GM12878 (cell line): ENCODE measurements at regions not wholly inside any gene's neighbourhood (a gene's known extent, or its start where the extent isn't known, plus 50 kb on each side); places are given as distances from the start of the nearest gene placed in this dataset.

Experiments
- ATAC-seq: fragments of 200-7000 bp; cut with Tn5 transposase; 3 replicates; pipeline ENCODE4 v1.9.1; 2020; ENCODE audit warnings: mild to moderate bottlenecking, moderate library complexity
- BruUV-seq: library from RNA; stranded (reverse); fragments of 400-500 nt; replicated peaks from 2 replicates; lab custom pipeline; 2021; lab: Mats Ljungman, UMichigan
- CTCF ChIA-PET: fragments of 300-600 bp; sonication (Branson Sonifier 250); formaldehyde crosslinking; extraction: SDS; loops from one replicate; lab custom pipeline; 2021; ENCODE audit warnings: inconsistent platforms; lab: Yijun Ruan, JAX
- POLR2A ChIA-PET: fragments of 350-600 bp; formaldehyde crosslinking; extraction: SDS; loops from one replicate; lab custom pipeline; 2021; ENCODE audit warnings: inconsistent platforms; lab: Charles Lee
- RAD21 ChIA-PET: fragments of 300-600 bp; sonication (Branson Sonifier 250); formaldehyde crosslinking; loops from one replicate; lab custom pipeline; 2023; ENCODE audit warnings: antibody characterized with exemption; ENCODE audit not compliant: unreplicated experiment; lab: Charles Lee
- SMC1A ChIA-PET: fragments of 300-600 bp; sonication (Branson Sonifier 250); formaldehyde crosslinking; loops from one replicate; lab custom pipeline; 2023; ENCODE audit not compliant: unreplicated experiment, uncharacterized antibody; lab: Charles Lee
- DNase-seq: peaks from one replicate; pipeline ENCODE4 v3.0.0-alpha.2; 2011; ENCODE audit warnings: low read depth, low spot score
- FAIRE-seq: peaks from 3 replicates; lab custom pipeline; 2011; peaks lifted over from hg19 to GRCh38; lab: Jason Lieb, UNC
- H2AFZ ChIP-seq: 2 replicates; pipeline ENCODE4 v1.6.0; 2011; ENCODE audit warnings: low read depth, low read length, control low read depth; ENCODE audit not compliant: control insufficient read depth
- H3K27ac ChIP-seq: 2 replicates; pipeline ENCODE4 v1.5.1; 2011; ENCODE audit warnings: control low read depth; ENCODE audit not compliant: control insufficient read depth, insufficient read depth
- H3K27me3 ChIP-seq, 2 experiments: replicated peaks in 1 of 2; 2 replicates each; pipeline versions ENCODE4 v1.6.0 to v1.6.1; 2011; ENCODE audit warnings: low read length in 1 of 2; ENCODE audit not compliant: control insufficient read depth in 2 of 2, insufficient read depth in 2 of 2
- H3K36me3 ChIP-seq, 2 experiments: 2 replicates each; pipeline ENCODE4 v1.5.1; 2011; ENCODE audit warnings: low read length in 1 of 2; ENCODE audit not compliant: control insufficient read depth in 2 of 2, insufficient read depth in 2 of 2
- H3K4me1 ChIP-seq: 2 replicates; pipeline ENCODE4 v1.6.1; 2011; ENCODE audit warnings: mild to moderate bottlenecking, low read length, moderate library complexity, mixed read lengths; ENCODE audit not compliant: control insufficient read depth, insufficient read depth
- H3K4me2 ChIP-seq: 2 replicates; pipeline ENCODE4 v1.6.0; 2011; ENCODE audit warnings: control low read depth; ENCODE audit not compliant: control insufficient read depth, insufficient read depth
- H3K4me3 ChIP-seq: fragments of 200-600 bp; sonication (generic); 2 replicates; pipeline ENCODE4 v1.5.1; 2016
- H3K79me2 ChIP-seq: 2 replicates; pipeline ENCODE4 v1.6.0; 2011; ENCODE audit warnings: low read length; ENCODE audit not compliant: control insufficient read depth, insufficient read depth
- H3K9ac ChIP-seq: 2 replicates; pipeline ENCODE4 v1.8.0; 2011; ENCODE audit warnings: low read length, control low read depth, mixed read lengths; ENCODE audit not compliant: control insufficient read depth, insufficient read depth
- H3K9me3 ChIP-seq: replicated peaks from 3 replicates; pipeline ENCODE4 v1.5.1; 2011; ENCODE audit warnings: mild to moderate bottlenecking, low read length; ENCODE audit not compliant: control insufficient read depth, insufficient read depth
- H4K20me1 ChIP-seq: 2 replicates; pipeline ENCODE4 v1.6.0; 2011; ENCODE audit not compliant: control insufficient read depth, insufficient read depth
- BCL11A ChIP-seq: IDR thresholded peaks from 2 replicates; pipeline ENCODE4 v1.6.1; 2011; ENCODE audit warnings: low read depth, low read length
- CREB1 ChIP-seq: IDR thresholded peaks from 2 replicates; pipeline ENCODE4 v1.6.1; 2012; ENCODE audit warnings: low read depth, mild to moderate bottlenecking, inconsistent platforms
- E4F1 ChIP-seq: fragments of 450-650 bp; IDR thresholded peaks from 2 replicates; pipeline ENCODE4 v1.6.1; 2018; ENCODE audit warnings: borderline replicate concordance, mild to moderate bottlenecking; ENCODE audit not compliant: partially characterized antibody
- JUNB ChIP-seq: IDR thresholded peaks from 2 replicates; pipeline ENCODE4 v1.6.1; 2016; ENCODE audit warnings: antibody characterized with exemption, mild to moderate bottlenecking
- KDM1A ChIP-seq: fragments of 200-600 bp; sonication (generic); IDR thresholded peaks from 2 replicates; pipeline ENCODE4 v1.6.1; 2016; ENCODE audit warnings: borderline replicate concordance
- MYB ChIP-seq: fragments of 150-350 bp; IDR thresholded peaks from 2 replicates; pipeline ENCODE4 v1.6.1; 2014; ENCODE audit warnings: mild to moderate bottlenecking, low read depth, low read length, borderline replicate concordance
- MYC ChIP-seq: IDR thresholded peaks from 2 replicates; pipeline ENCODE4 v1.6.1; 2011; ENCODE audit warnings: mild to moderate bottlenecking, low read length, moderate library complexity, inconsistent platforms; ENCODE audit not compliant: insufficient read depth, insufficient replicate concordance, insufficient read length, severe bottlenecking
- PAX8 ChIP-seq: fragments of 450-650 bp; IDR thresholded peaks from 2 replicates; pipeline ENCODE4 v1.6.1; 2017; ENCODE audit warnings: mild to moderate bottlenecking, moderate library complexity
- POLR2AphosphoS5 ChIP-seq: IDR thresholded peaks from 2 replicates; pipeline ENCODE4 v1.6.1; 2011; ENCODE audit warnings: mild to moderate bottlenecking, low read length, inconsistent platforms
- RB1 ChIP-seq: fragments of 450-650 bp; formaldehyde crosslinking; IDR thresholded peaks from 2 replicates; pipeline ENCODE4 v1.6.1; 2017; ENCODE audit warnings: mild to moderate bottlenecking, borderline replicate concordance
- WRNIP1 ChIP-seq: IDR thresholded peaks from 2 replicates; pipeline ENCODE4 v1.6.1; 2011; ENCODE audit warnings: low read depth, low read length, improper control_type of control experiment, borderline replicate concordance
- ZNF217 ChIP-seq: fragments of 450-650 bp; IDR thresholded peaks from 2 replicates; pipeline ENCODE4 v1.6.1; 2017; ENCODE audit warnings: antibody characterized with exemption, mild to moderate bottlenecking
- ZNF24 ChIP-seq: fragments of 450-650 bp; IDR thresholded peaks from 2 replicates; pipeline ENCODE4 v1.6.1; 2017; ENCODE audit warnings: antibody characterized with exemption, mild to moderate bottlenecking
- ZNF622 ChIP-seq: fragments of 450-650 bp; IDR thresholded peaks from 2 replicates; pipeline ENCODE4 v1.6.1; 2017; ENCODE audit warnings: mild to moderate bottlenecking, inconsistent platforms
- WGBS: methylation state at CpG from one replicate; pipeline ENCODE4 v1.1.6; 2016; ENCODE audit warnings: low lambda C conversion rate; ENCODE audit not compliant: insufficient replicate concordance, insufficient coverage; ENCODE audit errors: missing lambda C conversion rate; 5-methylcytosine and 5-hydroxymethylcytosine counted together
- in situ Hi-C: fragments of 300-500 bp; cut with MboI; formaldehyde crosslinking; loops from 9 replicates; pipeline ENCODE4 v1.14.3; 2018; ENCODE audit warnings: mixed read lengths
- intact Hi-C: fragments of 100-400 bp; cut with micrococcal nuclease; formaldehyde crosslinking; loops from one replicate; pipeline ENCODE4 v1.14.2; 2022; ENCODE audit not compliant: unreplicated experiment
- TF ChIP-seq, protein P1 (sequence below): fragments of 450-650 bp; IDR thresholded peaks from 2 replicates; pipeline ENCODE4 v1.6.1; 2017; ENCODE audit warnings: mild to moderate bottlenecking, moderate library complexity
- TF ChIP-seq, protein P2 (sequence below): fragments of 450-650 bp; IDR thresholded peaks from 2 replicates; pipeline ENCODE4 v1.6.1; 2017; ENCODE audit warnings: mild to moderate bottlenecking, moderate library complexity

DNA sequence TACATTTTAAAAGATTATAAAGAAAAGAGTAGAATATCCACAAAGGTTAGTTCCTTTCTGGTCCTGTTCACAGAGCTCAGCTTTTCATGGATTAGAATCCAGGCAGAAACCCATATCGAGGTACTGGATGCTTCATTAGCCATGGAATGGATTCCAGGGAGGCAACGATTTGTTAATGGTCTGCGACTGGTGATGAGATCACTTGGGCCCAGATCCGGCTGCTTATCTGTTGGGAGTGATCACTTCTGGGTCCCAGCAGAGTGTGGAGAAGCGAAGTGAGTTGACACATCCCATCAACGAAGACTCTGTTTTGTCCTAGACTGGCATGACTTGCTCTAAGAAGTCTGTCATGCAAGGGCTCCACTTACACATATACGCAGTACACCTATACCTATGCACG lies 165.8 kb downstream of the MAF start:
- no peak for FAIRE-seq
- no peak for ATAC-seq
- H3K79me2 ChIP-seq, result no peaks in the 10 kb centered on the region
- peaks cover 2% of the 10 kb centered on the region; the same call in 1 of the 2 replicates for H4K20me1 ChIP-seq
- SMC1A ChIA-PET, result no interaction called here
- H3K4me2 ChIP-seq, result no peak overlapping the region
- no peaks in the 10 kb centered on the region for H3K27me3 ChIP-seq
- POLR2A ChIA-PET, result interaction anchor here (0.5 kb wide), 1 partner anchor 1453 kb away, joined by 5 read pairs; no protein-coding TSS in a partner anchor
- RAD21 ChIA-PET, result no interaction called here
- no peaks in the 10 kb centered on the region for H3K4me1 ChIP-seq
- no peak overlapping the region for H3K4me3 ChIP-seq
- no peaks in the 10 kb centered on the region for H3K9me3 ChIP-seq
- H3K27ac ChIP-seq, result no peak overlapping the region
- WGBS, result 33% methylated on average over 8 of the region's 8 CpGs
- no peaks in the 10 kb centered on the region for H3K36me3 ChIP-seq
- H2AFZ ChIP-seq, result no peak overlapping the region
- in situ Hi-C loops, result no loop called here
- BruUV-seq, result no TSS peak
- no peak overlapping the region for H3K9ac ChIP-seq
- TF ChIP-seq ZNF622 (no peak), WRNIP1 (no peak), ZNF217 (no peak), JUNB (no peak), RB1 (no peak), POLR2AphosphoS5 (no peak), MYB (no peak), BCL11A (no peak), MYC (no peak), PAX8 (no peak), CREB1 (no peak), ZNF24 (no peak), KDM1A (no peak), E4F1 (no peak)
- TF ChIP-seq, protein P1, sequence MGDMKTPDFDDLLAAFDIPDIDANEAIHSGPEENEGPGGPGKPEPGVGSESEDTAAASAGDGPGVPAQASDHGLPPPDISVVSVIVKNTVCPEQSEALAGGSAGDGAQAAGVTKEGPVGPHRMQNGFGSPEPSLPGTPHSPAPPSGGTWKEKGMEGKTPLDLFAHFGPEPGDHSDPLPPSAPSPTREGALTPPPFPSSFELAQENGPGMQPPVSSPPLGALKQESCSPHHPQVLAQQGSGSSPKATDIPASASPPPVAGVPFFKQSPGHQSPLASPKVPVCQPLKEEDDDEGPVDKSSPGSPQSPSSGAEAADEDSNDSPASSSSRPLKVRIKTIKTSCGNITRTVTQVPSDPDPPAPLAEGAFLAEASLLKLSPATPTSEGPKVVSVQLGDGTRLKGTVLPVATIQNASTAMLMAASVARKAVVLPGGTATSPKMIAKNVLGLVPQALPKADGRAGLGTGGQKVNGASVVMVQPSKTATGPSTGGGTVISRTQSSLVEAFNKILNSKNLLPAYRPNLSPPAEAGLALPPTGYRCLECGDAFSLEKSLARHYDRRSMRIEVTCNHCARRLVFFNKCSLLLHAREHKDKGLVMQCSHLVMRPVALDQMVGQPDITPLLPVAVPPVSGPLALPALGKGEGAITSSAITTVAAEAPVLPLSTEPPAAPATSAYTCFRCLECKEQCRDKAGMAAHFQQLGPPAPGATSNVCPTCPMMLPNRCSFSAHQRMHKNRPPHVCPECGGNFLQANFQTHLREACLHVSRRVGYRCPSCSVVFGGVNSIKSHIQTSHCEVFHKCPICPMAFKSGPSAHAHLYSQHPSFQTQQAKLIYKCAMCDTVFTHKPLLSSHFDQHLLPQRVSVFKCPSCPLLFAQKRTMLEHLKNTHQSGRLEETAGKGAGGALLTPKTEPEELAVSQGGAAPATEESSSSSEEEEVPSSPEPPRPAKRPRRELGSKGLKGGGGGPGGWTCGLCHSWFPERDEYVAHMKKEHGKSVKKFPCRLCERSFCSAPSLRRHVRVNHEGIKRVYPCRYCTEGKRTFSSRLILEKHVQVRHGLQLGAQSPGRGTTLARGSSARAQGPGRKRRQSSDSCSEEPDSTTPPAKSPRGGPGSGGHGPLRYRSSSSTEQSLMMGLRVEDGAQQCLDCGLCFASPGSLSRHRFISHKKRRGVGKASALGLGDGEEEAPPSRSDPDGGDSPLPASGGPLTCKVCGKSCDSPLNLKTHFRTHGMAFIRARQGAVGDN, result no peak
- TF ChIP-seq, protein P2, sequence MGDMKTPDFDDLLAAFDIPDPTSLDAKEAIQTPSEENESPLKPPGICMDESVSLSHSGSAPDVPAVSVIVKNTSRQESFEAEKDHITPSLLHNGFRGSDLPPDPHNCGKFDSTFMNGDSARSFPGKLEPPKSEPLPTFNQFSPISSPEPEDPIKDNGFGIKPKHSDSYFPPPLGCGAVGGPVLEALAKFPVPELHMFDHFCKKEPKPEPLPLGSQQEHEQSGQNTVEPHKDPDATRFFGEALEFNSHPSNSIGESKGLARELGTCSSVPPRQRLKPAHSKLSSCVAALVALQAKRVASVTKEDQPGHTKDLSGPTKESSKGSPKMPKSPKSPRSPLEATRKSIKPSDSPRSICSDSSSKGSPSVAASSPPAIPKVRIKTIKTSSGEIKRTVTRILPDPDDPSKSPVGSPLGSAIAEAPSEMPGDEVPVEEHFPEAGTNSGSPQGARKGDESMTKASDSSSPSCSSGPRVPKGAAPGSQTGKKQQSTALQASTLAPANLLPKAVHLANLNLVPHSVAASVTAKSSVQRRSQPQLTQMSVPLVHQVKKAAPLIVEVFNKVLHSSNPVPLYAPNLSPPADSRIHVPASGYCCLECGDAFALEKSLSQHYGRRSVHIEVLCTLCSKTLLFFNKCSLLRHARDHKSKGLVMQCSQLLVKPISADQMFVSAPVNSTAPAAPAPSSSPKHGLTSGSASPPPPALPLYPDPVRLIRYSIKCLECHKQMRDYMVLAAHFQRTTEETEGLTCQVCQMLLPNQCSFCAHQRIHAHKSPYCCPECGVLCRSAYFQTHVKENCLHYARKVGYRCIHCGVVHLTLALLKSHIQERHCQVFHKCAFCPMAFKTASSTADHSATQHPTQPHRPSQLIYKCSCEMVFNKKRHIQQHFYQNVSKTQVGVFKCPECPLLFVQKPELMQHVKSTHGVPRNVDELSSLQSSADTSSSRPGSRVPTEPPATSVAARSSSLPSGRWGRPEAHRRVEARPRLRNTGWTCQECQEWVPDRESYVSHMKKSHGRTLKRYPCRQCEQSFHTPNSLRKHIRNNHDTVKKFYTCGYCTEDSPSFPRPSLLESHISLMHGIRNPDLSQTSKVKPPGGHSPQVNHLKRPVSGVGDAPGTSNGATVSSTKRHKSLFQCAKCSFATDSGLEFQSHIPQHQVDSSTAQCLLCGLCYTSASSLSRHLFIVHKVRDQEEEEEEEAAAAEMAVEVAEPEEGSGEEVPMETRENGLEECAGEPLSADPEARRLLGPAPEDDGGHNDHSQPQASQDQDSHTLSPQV, result no peak
- TF ChIP-seq, all 136 proteins: peak for 0
- intact Hi-C loops, result no loop called here
- DNase-seq, result no peak
- CTCF ChIA-PET, result no interaction called here
